ENCODE measurements at regions not wholly inside any gene's neighbourhood (a gene's known extent, or its start where the extent isn't known, plus 50 kb on each side); places are given as distances from the start of the nearest gene placed in this dataset.
"Not testable (repeated sequence)": the region's sequence is repeated elsewhere in the genome, so short reads cannot be mapped to it uniquely, and the experiment has no call there.

- TF ChIP-seq, protein P1, sequence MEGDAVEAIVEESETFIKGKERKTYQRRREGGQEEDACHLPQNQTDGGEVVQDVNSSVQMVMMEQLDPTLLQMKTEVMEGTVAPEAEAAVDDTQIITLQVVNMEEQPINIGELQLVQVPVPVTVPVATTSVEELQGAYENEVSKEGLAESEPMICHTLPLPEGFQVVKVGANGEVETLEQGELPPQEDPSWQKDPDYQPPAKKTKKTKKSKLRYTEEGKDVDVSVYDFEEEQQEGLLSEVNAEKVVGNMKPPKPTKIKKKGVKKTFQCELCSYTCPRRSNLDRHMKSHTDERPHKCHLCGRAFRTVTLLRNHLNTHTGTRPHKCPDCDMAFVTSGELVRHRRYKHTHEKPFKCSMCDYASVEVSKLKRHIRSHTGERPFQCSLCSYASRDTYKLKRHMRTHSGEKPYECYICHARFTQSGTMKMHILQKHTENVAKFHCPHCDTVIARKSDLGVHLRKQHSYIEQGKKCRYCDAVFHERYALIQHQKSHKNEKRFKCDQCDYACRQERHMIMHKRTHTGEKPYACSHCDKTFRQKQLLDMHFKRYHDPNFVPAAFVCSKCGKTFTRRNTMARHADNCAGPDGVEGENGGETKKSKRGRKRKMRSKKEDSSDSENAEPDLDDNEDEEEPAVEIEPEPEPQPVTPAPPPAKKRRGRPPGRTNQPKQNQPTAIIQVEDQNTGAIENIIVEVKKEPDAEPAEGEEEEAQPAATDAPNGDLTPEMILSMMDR (IDR thresholded peaks at IDR 0.05; ENCODE audit: extremely low read depth, insufficient read depth, missing control alignments), result no peak
- DNase-seq (ENCODE audit: low spot score), result no peak
- in situ Hi-C loops (cut with MboI; ENCODE audit: low pct_unique_long_range_greater_than_20kb, low sequenced_read_pairs, unreplicated experiment), result no loop called here
These were observed 99.1 kb upstream of the IGLL5 start for GRCh38 chr22:22788460-22789037.

DNA sequence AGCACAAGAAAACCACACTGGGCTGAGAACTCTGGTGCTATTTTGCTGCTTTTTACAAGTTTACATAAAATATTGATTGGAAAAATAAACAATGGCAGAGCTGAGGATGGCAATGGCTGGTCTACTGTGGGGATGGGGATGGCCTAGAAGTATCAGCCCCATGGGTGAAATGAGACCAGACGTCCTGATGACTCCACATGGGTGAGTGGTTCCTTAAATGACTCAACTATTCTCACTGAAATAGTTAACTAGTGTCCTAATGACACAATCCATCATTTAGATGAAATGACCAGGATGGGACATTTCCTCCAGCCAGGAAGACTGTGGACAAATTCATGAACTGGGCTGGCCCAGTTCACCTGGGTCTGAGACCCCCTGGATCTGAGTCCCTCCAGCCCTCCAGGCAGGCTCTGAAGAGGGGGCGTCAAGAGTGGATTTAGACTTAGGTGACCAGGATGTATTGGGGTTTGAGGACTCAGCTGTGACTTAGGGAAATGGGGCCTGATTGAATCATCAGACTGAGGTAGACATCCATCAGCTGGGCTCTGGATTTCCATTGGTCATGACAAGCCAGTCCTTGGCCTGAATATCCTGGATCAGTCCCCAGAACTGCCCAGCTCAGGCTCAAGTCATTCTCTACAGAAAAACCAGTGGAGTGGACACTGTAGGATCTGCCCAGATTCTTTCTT, 98.2 kb upstream of the IGLL5 start:
- DNase-seq (ENCODE audit: low spot score), result no peak
- in situ Hi-C loops (cut with MboI; ENCODE audit: low pct_unique_long_range_greater_than_20kb, low sequenced_read_pairs, unreplicated experiment), result no loop called here
- TF ChIP-seq, protein P1 (IDR thresholded peaks at IDR 0.05; ENCODE audit: extremely low read depth, insufficient read depth, missing control alignments), result no peak

DNA sequence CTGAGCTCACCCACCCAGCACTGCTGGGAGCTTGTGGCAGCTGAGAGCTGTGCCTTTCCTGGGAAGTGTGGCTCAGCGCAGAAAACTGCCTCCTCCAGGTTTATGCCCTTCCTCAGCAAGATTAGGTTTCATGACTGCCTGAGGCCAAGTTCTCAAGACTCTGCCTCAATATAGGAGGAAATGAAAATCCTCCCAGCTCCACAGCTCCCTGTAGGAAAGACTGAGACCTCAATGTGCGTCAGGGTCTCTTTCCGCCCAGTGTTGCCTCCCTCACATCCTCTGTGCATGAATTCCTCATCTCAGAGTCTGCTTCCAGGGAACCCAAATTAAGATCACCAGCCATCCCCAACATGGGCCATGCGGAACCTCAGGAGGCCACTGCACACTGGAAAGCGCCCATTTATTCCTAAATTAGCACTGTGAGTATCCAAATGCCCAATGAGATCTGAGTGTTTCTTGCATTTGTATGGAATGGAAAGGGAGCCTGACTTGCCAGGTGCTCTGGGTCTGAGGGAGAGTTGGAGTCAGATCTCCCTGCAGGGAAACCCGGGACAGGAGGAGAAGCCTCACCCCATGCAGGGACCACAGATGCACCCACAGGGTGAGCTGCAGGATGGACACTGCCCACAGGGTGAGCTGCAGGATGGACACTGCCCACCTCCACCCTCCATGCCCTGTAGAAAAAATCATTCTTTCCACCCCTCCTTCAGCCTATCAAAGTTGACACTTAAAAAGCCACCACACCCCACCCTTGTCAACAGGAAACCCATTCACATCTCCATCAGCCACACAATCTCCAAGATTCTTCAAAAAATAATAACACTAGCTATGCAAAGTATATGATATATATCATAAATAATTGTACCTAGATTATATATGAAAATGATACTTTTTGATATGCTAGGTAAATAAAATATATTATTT, 97.4 kb upstream of the IGLL5 start:
- DNase-seq (ENCODE audit: low spot score), result no peak
- TF ChIP-seq, protein P1 (IDR thresholded peaks at IDR 0.05; ENCODE audit: extremely low read depth, insufficient read depth, missing control alignments), result no peak
- in situ Hi-C loops (cut with MboI; ENCODE audit: low pct_unique_long_range_greater_than_20kb, low sequenced_read_pairs, unreplicated experiment), result no loop called here

- in situ Hi-C loops (cut with MboI; ENCODE audit: low pct_unique_long_range_greater_than_20kb, low sequenced_read_pairs, unreplicated experiment), result no loop called here
- TF ChIP-seq, protein P1 (IDR thresholded peaks at IDR 0.05; ENCODE audit: extremely low read depth, insufficient read depth, missing control alignments), result no peak
- no peak for DNase-seq (ENCODE audit: low spot score)
These were observed 96.0 kb upstream of the IGLL5 start for GRCh38 chr22:22791438-22792181.

GRCh38 chr22:22792205-22792786, 95.3 kb upstream of the IGLL5 start:
- in situ Hi-C loops (cut with MboI; ENCODE audit: low pct_unique_long_range_greater_than_20kb, low sequenced_read_pairs, unreplicated experiment); DNase-seq (ENCODE audit: low spot score): not testable (repeated sequence)

DNA sequence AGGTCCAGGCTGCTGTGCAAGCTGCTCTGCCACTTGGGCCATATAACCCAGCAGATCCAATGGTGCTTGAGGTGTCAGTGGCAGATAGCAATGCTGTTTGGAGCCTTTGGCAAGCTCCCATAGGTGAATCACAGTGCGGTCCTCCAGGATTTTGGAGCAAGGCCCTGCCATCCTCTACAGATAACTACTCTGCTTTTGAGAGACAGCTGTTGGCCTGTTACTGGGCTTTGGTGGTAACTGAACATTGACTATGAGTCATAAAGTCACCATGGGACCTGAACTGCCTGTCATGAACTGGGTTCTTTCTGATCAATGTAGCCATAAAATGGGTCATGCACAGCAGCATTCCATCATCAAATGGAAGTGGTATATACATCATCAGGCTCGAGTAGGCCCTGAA, 92.0 kb upstream of the IGLL5 start:
- DNase-seq (ENCODE audit: low spot score); in situ Hi-C loops (cut with MboI; ENCODE audit: low pct_unique_long_range_greater_than_20kb, low sequenced_read_pairs, unreplicated experiment): not testable (repeated sequence)

- DNase-seq (ENCODE audit: low spot score), result no peak
- in situ Hi-C loops (cut with MboI; ENCODE audit: low pct_unique_long_range_greater_than_20kb, low sequenced_read_pairs, unreplicated experiment), result no loop called here
- TF ChIP-seq, protein P1 (IDR thresholded peaks at IDR 0.05; ENCODE audit: extremely low read depth, insufficient read depth, missing control alignments), result no peak
These were observed 90.9 kb upstream of the IGLL5 start for GRCh38 chr22:22796724-22797123.
